K562 (cell line): ENCODE measurements at regions not wholly inside any gene's neighbourhood (a gene's known extent, or its start where the extent isn't known, plus 50 kb on each side); places are given as distances from the start of the nearest gene placed in this dataset.
A peak's percentile ranks its signal among the peaks of the same experiment; 100 is the strongest.

Experiments used
- ATAC-seq: fragments of 200-7000 bp; cut with Tn5 transposase; 3 replicates; pipeline ENCODE4 v1.9.1; 2020; ENCODE audit warnings: moderate library complexity
- BruUV-seq: library from RNA; stranded (reverse); fragments of 400-500 nt; replicated peaks from 2 replicates; lab custom pipeline; 2021; lab: Mats Ljungman, UMichigan
- CTCF ChIA-PET: fragments of 300-600 bp; formaldehyde crosslinking; extraction: SDS; loops from one replicate; lab custom pipeline; 2021; ENCODE audit warnings: low intra/inter-chr PET ratio; lab: Yijun Ruan, JAX
- POLR2A ChIA-PET: fragments of 300-600, 350-650 bp; sonication (Branson Sonifier 250); formaldehyde crosslinking; extraction: SDS; loops from one replicate; lab custom pipeline; 2021; ENCODE audit warnings: antibody characterized with exemption, inconsistent platforms; lab: Yijun Ruan, JAX
- DNase-seq, 4 experiments: peaks; one replicate each; pipeline versions ENCODE4 v3.0.0 to v3.0.0-alpha.2; 2011 to 2018; ENCODE audit warnings: low spot score in 3 of 4, mixed read lengths in 3 of 4; ENCODE audit errors: extremely low read depth in 1 of 4
- FAIRE-seq: peaks from 2 replicates; lab custom pipeline; 2011; peaks lifted over from hg19 to GRCh38; lab: Jason Lieb, UNC
- H2AFZ ChIP-seq: 2 replicates; pipeline ENCODE4 v1.6.0; 2011; ENCODE audit warnings: low read depth, low read length, control low read depth, inconsistent platforms
- H3K27ac ChIP-seq: fragments of 200-600 bp; 3 replicates; pipeline ENCODE4 v1.8.0; 2011; ENCODE audit warnings: low read depth, mild to moderate bottlenecking, control low read depth, inconsistent platforms, low read length, moderate library complexity, mixed read lengths; ENCODE audit errors: extremely low read depth
- H3K27me3 ChIP-seq, 2 experiments: fragments of 300-600 bp in 1 of 2; 2 replicates in 1 of 2; 3 replicates in 1 of 2; pipeline versions ENCODE4 v1.6.0 to v1.8.0; 2011; ENCODE audit warnings: inconsistent platforms in 2 of 2, low read length in 2 of 2, mild to moderate bottlenecking in 1 of 2, mixed read lengths in 1 of 2, moderate library complexity in 1 of 2; ENCODE audit not compliant: control insufficient read depth in 2 of 2, insufficient read depth in 2 of 2
- H3K36me3 ChIP-seq: fragments of 300-600 bp; 3 replicates; pipeline ENCODE4 v1.8.0; 2011; ENCODE audit warnings: mild to moderate bottlenecking, low read length, inconsistent platforms; ENCODE audit not compliant: control insufficient read depth, insufficient read depth
- H3K4me1 ChIP-seq, 2 experiments: fragments of 200-600 bp in 1 of 2; replicated peaks in 1 of 2; 2 replicates in 1 of 2; 3 replicates in 1 of 2; pipeline versions ENCODE4 v1.5.1 to v1.8.0; 2011; ENCODE audit warnings: inconsistent platforms in 2 of 2, low read length in 2 of 2, mild to moderate bottlenecking in 1 of 2, mixed read lengths in 1 of 2, moderate library complexity in 1 of 2; ENCODE audit not compliant: control insufficient read depth in 2 of 2, insufficient read depth in 2 of 2
- H3K4me2 ChIP-seq: 2 replicates; pipeline ENCODE4 v1.6.1; 2011; ENCODE audit warnings: low read length, control low read depth, inconsistent platforms, mixed read lengths; ENCODE audit not compliant: insufficient read depth
- H3K4me3 ChIP-seq: fragments of 200-600 bp; sonication (generic), shearing (Covaris generic); 2 replicates; pipeline ENCODE4 v1.5.1; 2016; ENCODE audit warnings: control low read depth, inconsistent platforms
- H3K79me2 ChIP-seq: fragments of 200-600 bp; 3 replicates; pipeline ENCODE4 v1.8.0; 2011; ENCODE audit warnings: low read length, inconsistent platforms; ENCODE audit not compliant: control insufficient read depth, insufficient read depth
- H3K9ac ChIP-seq, 2 experiments: 2 replicates each; pipeline versions ENCODE4 v1.6.0 to v1.6.1; 2011; ENCODE audit warnings: low read depth in 2 of 2, low read length in 2 of 2, control low read depth in 1 of 2, inconsistent platforms in 1 of 2, mild to moderate bottlenecking in 1 of 2, mixed read lengths in 1 of 2; ENCODE audit not compliant: insufficient read depth in 1 of 2
- H3K9me1 ChIP-seq: one replicate; pipeline ENCODE4 v1.6.0; 2011; ENCODE audit warnings: inconsistent platforms, mild to moderate bottlenecking, low read length, moderate library complexity; ENCODE audit not compliant: control insufficient read depth, insufficient read depth
- H3K9me3 ChIP-seq: replicated peaks from 2 replicates; pipeline ENCODE4 v1.5.1; 2011; ENCODE audit warnings: low read depth, low read length, inconsistent platforms; ENCODE audit not compliant: control insufficient read depth, insufficient read depth
- H4K20me1 ChIP-seq: replicated peaks from 2 replicates; pipeline ENCODE4 v1.6.1; 2011; ENCODE audit warnings: low read length, inconsistent platforms, mixed read lengths; ENCODE audit not compliant: control insufficient read depth, insufficient read depth
- ATF1 ChIP-seq, 2 experiments: fragments of 450-650 bp in 1 of 2; IDR thresholded peaks; 2 replicates each; pipeline ENCODE4 v1.6.1; 2016; ENCODE audit warnings: missing compliant biosample characterization in 1 of 2, missing genetic modification characterization in 1 of 2
- ESRRB ChIP-seq: fragments of 250-450 bp; sonication (Bioruptor Pico); IDR thresholded peaks from 2 replicates; pipeline ENCODE4 v1.5.0; 2020; ENCODE audit warnings: mild to moderate bottlenecking, moderate library complexity, borderline replicate concordance
- FOXA1 ChIP-seq: fragments of 450-650 bp; IDR thresholded peaks from 2 replicates; pipeline ENCODE4 v1.6.1; 2016; ENCODE audit warnings: mild to moderate bottlenecking, borderline replicate concordance
- HMG20B ChIP-seq: fragments of 250-450 bp; sonication (Bioruptor Pico); IDR thresholded peaks from 2 replicates; pipeline ENCODE4 v1.5.0; 2021; ENCODE audit warnings: mild to moderate bottlenecking
- MBD1 ChIP-seq: fragments of 250-450 bp; sonication (Bioruptor Pico); IDR thresholded peaks from 2 replicates; pipeline ENCODE4 v1.8.0; 2022; ENCODE audit warnings: inconsistent platforms
- SMARCB1 ChIP-seq: IDR thresholded peaks from 2 replicates; pipeline ENCODE4 v1.6.1; 2011; ENCODE audit warnings: improper control_type of control experiment, low read depth; ENCODE audit not compliant: insufficient read length
- TEAD4 ChIP-seq, 2 experiments: sonication (generic) in 1 of 2; formaldehyde crosslinking in 1 of 2; IDR thresholded peaks; 2 replicates each; pipeline versions ENCODE4 v1.6.1 to v1.8.0; 2012 to 2022; ENCODE audit warnings: borderline replicate concordance in 1 of 2, inconsistent platforms in 1 of 2, low read length in 1 of 2, mild to moderate bottlenecking in 1 of 2, missing genetic modification reagents in 1 of 2
- VEZF1 ChIP-seq: fragments of 200-800 bp; sonication (Bioruptor generic); IDR thresholded peaks from 2 replicates; pipeline ENCODE4 v1.6.1; 2017; ENCODE audit warnings: missing genetic modification characterization, missing compliant biosample characterization
- ZNF408 ChIP-seq: fragments of 250-450 bp; sonication (Bioruptor Pico); IDR thresholded peaks from 2 replicates; pipeline ENCODE4 v1.4.0; 2020; ENCODE audit warnings: low read depth, mild to moderate bottlenecking, moderate library complexity
- ZNF436 ChIP-seq: fragments of 250-450, 450-650 bp; sonication (Bioruptor Pico); formaldehyde crosslinking; IDR thresholded peaks from 2 replicates; pipeline ENCODE4 v1.7.0; 2020; ENCODE audit warnings: mild to moderate bottlenecking
- ZNF507 ChIP-seq: conservative IDR thresholded peaks from 2 replicates; pipeline ENCODE4 v1.6.1; 2017; ENCODE audit warnings: missing genetic modification characterization, missing compliant biosample characterization
- ZNF583 ChIP-seq: fragments of 250-450 bp; sonication (Bioruptor Pico); IDR thresholded peaks from 2 replicates; pipeline ENCODE4 v1.4.0; 2020
- WGBS: fragments of 100-300 bp; shearing (Covaris generic); methylation state at CpG from one replicate; pipeline ENCODE4 v1.1.6; 2016; ENCODE audit warnings: low coverage, mixed read lengths; ENCODE audit not compliant: insufficient coverage; ENCODE audit errors: missing lambda C conversion rate; 5-methylcytosine and 5-hydroxymethylcytosine counted together
- in situ Hi-C: fragments of 300-500 bp; cut with MboI; formaldehyde crosslinking; loops from 4 replicates; pipeline ENCODE4 v1.15.0; 2018; ENCODE audit warnings: inconsistent platforms, mixed read lengths
- intact Hi-C: fragments of 100-400 bp; cut with micrococcal nuclease; formaldehyde crosslinking; loops from 2 replicates; pipeline ENCODE4 v1.14.2; 2022

GRCh38 chr9:108086624-108087023, 597.1 kb upstream of the KLF4 start:
- no peak for DNase-seq
- no peak for TF ChIP-seq HMG20B (CRISPR knock-in tag)
- no peak for TF ChIP-seq ESRRB (CRISPR knock-in tag)
- no peak for TF ChIP-seq TEAD4 (IDR thresholded peaks at IDR 0.05; ENCODE audit: low read length)
- no peak for TF ChIP-seq TEAD4 (CRISPR knock-in tag; IDR thresholded peaks at IDR 0.05; ENCODE audit: borderline replicate concordance)
- no peak for TF ChIP-seq VEZF1
- no peak for TF ChIP-seq MBD1 (CRISPR knock-in tag)
- TF ChIP-seq ZNF583 (CRISPR knock-in tag): no peak
- no peak for TF ChIP-seq FOXA1
- TF ChIP-seq SMARCB1: no peak
- no peak for TF ChIP-seq ZNF507 (tag)
- no peak for TF ChIP-seq ATF1 (CRISPR knock-in tag; IDR thresholded peaks at IDR 0.05)
- TF ChIP-seq ATF1 (tag; IDR thresholded peaks at IDR 0.05): no peak
- no peak for TF ChIP-seq ZNF408 (CRISPR knock-in tag)
- no peak for TF ChIP-seq ZNF436
- TF ChIP-seq, all 486 proteins: peak for 0
- in situ Hi-C loops: no loop called here
- Histone ChIP-seq H3K4me2 (no peak overlapping the region), H3K9me1 (no peaks in the 10 kb centered on the region), H3K79me2 (no peaks in the 10 kb centered on the region), H3K4me3 (no peak overlapping the region), H3K36me3 (no peaks in the 10 kb centered on the region), H3K9me3 (no peaks in the 10 kb centered on the region; the same call in 1 of the 2 replicates), H3K4me1 (peaks cover 0 to 7% of the 10 kb centered on the region in 2 experiments; a peak in 2 of 5 replicates), H3K27ac (no peak overlapping the region), H3K27me3 (no peaks in the 10 kb centered on the region), H4K20me1 (no peaks in the 10 kb centered on the region), H2AFZ (peak overlapping the region; percentile 38; the same call in 1 of the 2 replicates), H3K9ac (no peak overlapping the region)
- 44% methylated on average over 4 of the region's 4 CpGs for WGBS
- ChIA-PET CTCF (no interaction called here), POLR2A (interaction anchor here (0.8 kb wide), 1 partner anchor 84 kb away, joined by 3 read pairs; no protein-coding TSS in a partner anchor)
- intact Hi-C loops: no loop called here
- FAIRE-seq (no peak), ATAC-seq (no peak)
- no TSS peak for BruUV-seq
